Peyer's patch (tissue), 4 donors: ENCODE measurements at regions not wholly inside any gene's neighbourhood (a gene's known extent, or its start where the extent isn't known, plus 50 kb on each side); places are given as distances from the start of the nearest gene placed in this dataset.

Experiments
- POLR2A ChIP-seq, 2 donors: fragments of 450-650 bp; IDR thresholded peaks; one replicate each; pipeline ENCODE4 v1.5.1; 2017; ENCODE audit warnings: antibody characterized with exemption in 2 of 2, mild to moderate bottlenecking in 2 of 2, moderate library complexity in 2 of 2
- TF ChIP-seq, protein P1 (sequence below), 6 experiments: fragments of 450-650 bp in 4 of 6; fragments of 200-600 bp in 2 of 6; sonication (generic) in 1 of 6; IDR thresholded peaks; one replicate each; pipeline ENCODE4 v1.5.1; 2017 to 2019; ENCODE audit warnings: antibody characterized with exemption in 6 of 6, mild to moderate bottlenecking in 3 of 6, moderate library complexity in 1 of 6

GRCh38 chr5:124889850-124890249 lies 143.4 kb upstream of the ZNF608 start:
- TF ChIP-seq, protein P1, sequence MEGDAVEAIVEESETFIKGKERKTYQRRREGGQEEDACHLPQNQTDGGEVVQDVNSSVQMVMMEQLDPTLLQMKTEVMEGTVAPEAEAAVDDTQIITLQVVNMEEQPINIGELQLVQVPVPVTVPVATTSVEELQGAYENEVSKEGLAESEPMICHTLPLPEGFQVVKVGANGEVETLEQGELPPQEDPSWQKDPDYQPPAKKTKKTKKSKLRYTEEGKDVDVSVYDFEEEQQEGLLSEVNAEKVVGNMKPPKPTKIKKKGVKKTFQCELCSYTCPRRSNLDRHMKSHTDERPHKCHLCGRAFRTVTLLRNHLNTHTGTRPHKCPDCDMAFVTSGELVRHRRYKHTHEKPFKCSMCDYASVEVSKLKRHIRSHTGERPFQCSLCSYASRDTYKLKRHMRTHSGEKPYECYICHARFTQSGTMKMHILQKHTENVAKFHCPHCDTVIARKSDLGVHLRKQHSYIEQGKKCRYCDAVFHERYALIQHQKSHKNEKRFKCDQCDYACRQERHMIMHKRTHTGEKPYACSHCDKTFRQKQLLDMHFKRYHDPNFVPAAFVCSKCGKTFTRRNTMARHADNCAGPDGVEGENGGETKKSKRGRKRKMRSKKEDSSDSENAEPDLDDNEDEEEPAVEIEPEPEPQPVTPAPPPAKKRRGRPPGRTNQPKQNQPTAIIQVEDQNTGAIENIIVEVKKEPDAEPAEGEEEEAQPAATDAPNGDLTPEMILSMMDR (IDR thresholded peaks at IDR 0.05), result no peak
- TF ChIP-seq POLR2A (IDR thresholded peaks at IDR 0.05), result no peak
